ENCODE measurements at regions not wholly inside any gene's neighbourhood (a gene's known extent, or its start where the extent isn't known, plus 50 kb on each side); places are given as distances from the start of the nearest gene placed in this dataset.

- no peaks in the 10 kb centered on the region for H3K79me2 ChIP-seq (ENCODE audit: control insufficient read depth in 1 of 2, insufficient read depth in 2 of 2, low read length in 2 of 2)
- POLR2A ChIA-PET (ENCODE audit: partially characterized antibody), result no interaction called here
- WGBS, 2 experiments (ENCODE audit: extremely low coverage in 1 of 2, insufficient coverage in 1 of 2, insufficient read length in 1 of 2, insufficient replicate concordance in 2 of 2, low coverage in 1 of 2, low lambda C conversion rate in 2 of 2, missing lambda C conversion rate in 1 of 2), result 100% methylated on average over 2 of the region's 2 CpGs; no CpG with 5 or more reads in 1 of the 2 experiments
Measured at GRCh38 chr9:38288502-38288901, 104.0 kb upstream of the ALDH1B1 start.

More at GRCh38 chr9:38288502-38288901, 104.0 kb upstream of the ALDH1B1 start:
- Histone ChIP-seq H2BK5ac (ENCODE audit: low read depth, low read length) (no peak overlapping the region), H4K8ac (ENCODE audit: extremely low read depth, insufficient read depth, low read length) (no peak overlapping the region), H2AK5ac (ENCODE audit: low read depth, low read length) (no peak overlapping the region), H3K23ac (ENCODE audit: insufficient read length) (no peak overlapping the region), H4K20me1 (replicated peaks in 1 of 2; ENCODE audit: control insufficient read depth in 1 of 2, insufficient read depth in 2 of 2, low read length in 2 of 2) (no peaks in the 10 kb centered on the region), H3K27me3 (replicated peaks in 1 of 4; ENCODE audit: control insufficient read depth in 3 of 4, extremely low read depth in 1 of 4, insufficient read depth in 3 of 4, low read length in 3 of 4) (no peaks in the 10 kb centered on the region), H2BK12ac (ENCODE audit: low read depth, low read length) (no peak overlapping the region), H2BK20ac (ENCODE audit: low read length) (no peak overlapping the region), H3K36me3 (ENCODE audit: control insufficient read depth in 2 of 4, insufficient read depth in 4 of 4, low read length in 3 of 4) (no peaks in the 10 kb centered on the region), H3K4me3 (ENCODE audit: extremely low read depth in 1 of 4, insufficient read depth in 2 of 4, low read depth in 3 of 4, low read length in 4 of 4) (no peak overlapping the region), H3K9ac (replicated peaks in 1 of 4; ENCODE audit: extremely low read depth in 1 of 4, low read depth in 3 of 4, low read length in 3 of 4) (no peak overlapping the region), H3K79me1 (ENCODE audit: low read depth, low read length) (no peaks in the 10 kb centered on the region), H3K9me3 (ENCODE audit: insufficient read depth in 2 of 2, low read depth in 1 of 2, low read length in 1 of 2) (no peaks in the 10 kb centered on the region), H3K14ac (ENCODE audit: insufficient read length) (no peak overlapping the region), H3K56ac (replicated peaks; ENCODE audit: insufficient read length, low read depth, low read length) (no peak overlapping the region), H3K4me2 (ENCODE audit: insufficient read depth in 1 of 2, low read depth in 2 of 2, low read length in 2 of 2) (no peak overlapping the region), H3K27ac (ENCODE audit: low read depth, low read length) (no peak overlapping the region), H3K4me1 (replicated peaks in 1 of 4; ENCODE audit: control insufficient read depth in 3 of 4, insufficient read depth in 4 of 4, low read length in 3 of 4) (peaks cover 5 to 11% (median 7%) of the 10 kb centered on the region in 4 experiments), H3K23me2 (ENCODE audit: low read depth, low read length) (no peaks in the 10 kb centered on the region), H4K5ac (ENCODE audit: insufficient read length, low read depth, low read length) (no peak overlapping the region), H4K91ac (replicated peaks; ENCODE audit: insufficient read length, low read length) (no peak overlapping the region), H3K4ac (replicated peaks; ENCODE audit: insufficient read length, low read depth, low read length) (no peak overlapping the region), H2BK15ac (ENCODE audit: low read length) (no peak overlapping the region), H2AFZ (ENCODE audit: low read length) (no peak overlapping the region), H3K18ac (ENCODE audit: extremely low read depth, low read length) (no peak overlapping the region), H2BK120ac (replicated peaks; ENCODE audit: low read depth, low read length) (no peak overlapping the region)
- no peak for DNase-seq (ENCODE audit: low read depth in 1 of 2, low spot score in 2 of 2)
- FAIRE-seq, result no peak
- TF ChIP-seq CREB1 (IDR thresholded peaks at IDR 0.05) (no peak), TCF12 (IDR thresholded peaks at IDR 0.05; ENCODE audit: low read depth, low read length) (no peak), SP2 (IDR thresholded peaks at IDR 0.05; ENCODE audit: low read length) (no peak), HDAC6 (IDR thresholded peaks at IDR 0.05; ENCODE audit: low read depth, low read length) (no peak), ASH2L (IDR thresholded peaks at IDR 0.05; ENCODE audit: low read length) (no peak), RNF2 (IDR thresholded peaks at IDR 0.05; ENCODE audit: borderline replicate concordance, low read depth, low read length, missing control alignments, poor library complexity, severe bottlenecking) (no peak)
- TF ChIP-seq, protein P1, sequence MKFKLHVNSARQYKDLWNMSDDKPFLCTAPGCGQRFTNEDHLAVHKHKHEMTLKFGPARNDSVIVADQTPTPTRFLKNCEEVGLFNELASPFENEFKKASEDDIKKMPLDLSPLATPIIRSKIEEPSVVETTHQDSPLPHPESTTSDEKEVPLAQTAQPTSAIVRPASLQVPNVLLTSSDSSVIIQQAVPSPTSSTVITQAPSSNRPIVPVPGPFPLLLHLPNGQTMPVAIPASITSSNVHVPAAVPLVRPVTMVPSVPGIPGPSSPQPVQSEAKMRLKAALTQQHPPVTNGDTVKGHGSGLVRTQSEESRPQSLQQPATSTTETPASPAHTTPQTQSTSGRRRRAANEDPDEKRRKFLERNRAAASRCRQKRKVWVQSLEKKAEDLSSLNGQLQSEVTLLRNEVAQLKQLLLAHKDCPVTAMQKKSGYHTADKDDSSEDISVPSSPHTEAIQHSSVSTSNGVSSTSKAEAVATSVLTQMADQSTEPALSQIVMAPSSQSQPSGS (IDR thresholded peaks at IDR 0.05; ENCODE audit: low read length), result no peak
- CTCF ChIA-PET (ENCODE audit: partially characterized antibody), result interaction anchor here (1.1 kb wide), 1 partner anchor 24 kb away, joined by 3 read pairs; no protein-coding TSS in a partner anchor

All from H1 (cell line).